Ishikawa (cell line): ENCODE measurements at regions not wholly inside any gene's neighbourhood (a gene's known extent, or its start where the extent isn't known, plus 50 kb on each side); places are given as distances from the start of the nearest gene placed in this dataset.

Source experiments
- CEBPB ChIP-seq: IDR thresholded peaks from 2 replicates; pipeline ENCODE4 v1.6.1; 2012
- MAX ChIP-seq: IDR thresholded peaks from 2 replicates; pipeline ENCODE4 v1.6.1; 2012
- RAD21 ChIP-seq: IDR thresholded peaks from 2 replicates; pipeline ENCODE4 v1.6.1; 2012; ENCODE audit warnings: low read depth
- REST ChIP-seq: IDR thresholded peaks from 2 replicates; pipeline ENCODE4 v1.6.1; 2012; ENCODE audit warnings: low read depth, mild to moderate bottlenecking
- TAF1 ChIP-seq: IDR thresholded peaks from 2 replicates; pipeline ENCODE4 v1.6.1; 2012; ENCODE audit warnings: low read depth, mild to moderate bottlenecking
- USF1 ChIP-seq: IDR thresholded peaks from 2 replicates; pipeline ENCODE4 v1.6.1; 2012

GRCh38 chr3:3551981-3552380 lies 247.2 kb upstream of the LRRN1 start:
- TF ChIP-seq REST (no peak), CEBPB (no peak), USF1 (no peak), TAF1 (no peak), RAD21 (no peak), MAX (no peak)
